H4 (cell line): ENCODE measurements at regions not wholly inside any gene's neighbourhood (a gene's known extent, or its start where the extent isn't known, plus 50 kb on each side); places are given as distances from the start of the nearest gene placed in this dataset.

Experiments used
- DNase-seq: peaks from one replicate; pipeline ENCODE4 v3.0.0-alpha.2; 2015; ENCODE audit warnings: low spot score

DNA sequence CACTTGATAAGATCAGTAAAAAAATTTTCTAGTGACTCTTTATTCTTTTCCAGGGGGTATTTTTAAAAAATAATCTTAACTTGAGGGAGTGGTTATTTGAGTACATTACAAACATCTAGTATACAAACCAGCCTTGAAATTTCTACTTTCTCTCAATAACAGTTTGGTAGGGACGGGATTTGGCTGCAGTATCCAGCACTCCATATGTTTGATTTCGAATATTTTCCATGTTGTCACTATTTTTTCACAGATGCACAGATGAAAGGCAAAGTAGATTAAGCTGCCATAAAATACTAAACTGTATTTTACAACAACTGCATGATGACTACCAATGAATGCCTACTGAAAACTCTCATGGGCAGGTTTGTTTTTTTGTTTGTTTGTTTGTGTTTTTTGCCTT, 225.0 kb downstream of the COX7B2 start:
- no peak for DNase-seq

- DNase-seq = no peak
These were observed 232.7 kb downstream of the COX7B2 start for GRCh38 chr4:46676364-46676763.

DNA sequence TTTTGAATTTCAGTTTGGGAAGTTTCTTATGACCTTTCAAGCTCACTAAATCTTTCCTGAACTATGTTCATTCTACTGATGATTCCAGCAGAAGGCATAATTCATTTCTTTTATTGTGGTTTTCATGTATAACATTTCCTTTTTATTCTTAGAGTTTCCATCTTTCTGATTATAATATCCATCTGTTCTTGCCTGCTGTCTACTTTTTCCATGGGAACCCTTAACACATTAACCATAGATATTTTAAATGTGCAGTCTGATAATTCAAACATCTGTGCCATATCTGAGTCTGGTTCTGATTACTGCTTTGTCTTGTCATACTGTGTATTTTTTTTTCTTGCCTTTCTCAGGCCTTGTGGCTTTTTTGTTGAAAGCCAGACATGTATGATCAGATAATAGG, 234.7 kb downstream of the COX7B2 start:
- no peak for DNase-seq

GRCh38 chr4:46667790-46668189, 241.3 kb downstream of the COX7B2 start:
- DNase-seq = no peak

- DNase-seq = no peak
These were observed 253.0 kb downstream of the COX7B2 start for GRCh38 chr4:46656071-46656470.

- DNase-seq = no peak
These were observed 255.2 kb downstream of the COX7B2 start for GRCh38 chr4:46653842-46654241.

DNA sequence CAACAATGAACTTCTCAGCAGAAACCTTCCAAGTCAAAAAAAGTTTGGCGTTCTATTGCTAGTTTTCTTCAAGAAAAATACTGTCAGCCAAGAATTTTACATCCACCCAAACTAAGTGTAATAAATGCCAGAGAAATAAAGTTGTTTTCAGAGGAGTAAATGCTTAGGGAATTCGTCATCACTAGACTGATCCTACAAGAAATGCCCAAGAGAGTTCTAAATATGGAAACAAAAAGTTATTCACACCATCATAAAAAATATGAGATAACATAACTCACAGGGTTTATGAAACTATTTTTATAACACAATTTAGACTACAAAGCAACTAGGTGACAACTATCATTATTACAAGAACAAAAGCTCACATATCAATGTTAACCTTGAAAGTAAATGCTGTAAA, 259.5 kb upstream of the GABRA2 start:
- DNase-seq = no peak

DNA sequence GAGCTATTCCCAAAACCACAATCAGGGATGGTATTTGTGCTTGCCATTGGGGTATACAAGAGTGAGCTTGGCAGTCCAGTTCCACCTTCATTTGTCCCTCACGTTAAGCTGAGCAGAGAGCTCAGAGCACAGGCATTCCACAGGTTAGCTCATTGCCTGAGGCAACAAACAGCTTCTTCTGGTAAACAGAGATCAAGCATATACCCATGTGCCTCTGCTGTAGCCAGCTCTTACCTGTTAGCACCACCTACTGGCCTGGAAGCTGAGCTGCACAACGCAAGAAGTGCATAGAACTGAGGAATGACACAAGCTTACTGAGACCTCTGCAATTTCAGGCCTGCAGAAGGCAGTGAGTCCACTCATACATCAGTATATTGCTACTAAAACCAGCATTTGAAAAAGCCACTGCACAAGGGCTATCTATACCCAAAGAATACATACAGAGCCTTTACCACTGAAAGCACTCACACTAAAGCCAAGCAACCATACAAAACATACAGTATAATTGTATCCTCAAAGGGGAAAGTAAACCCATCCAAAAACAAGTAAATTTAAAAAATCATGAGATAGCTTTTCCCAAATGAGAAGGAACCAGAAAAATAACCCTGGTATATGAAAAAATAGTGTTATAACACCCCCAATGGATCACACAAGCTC, 258.3 kb upstream of the GABRA2 start:
- DNase-seq = peak; percentile 62

DNA sequence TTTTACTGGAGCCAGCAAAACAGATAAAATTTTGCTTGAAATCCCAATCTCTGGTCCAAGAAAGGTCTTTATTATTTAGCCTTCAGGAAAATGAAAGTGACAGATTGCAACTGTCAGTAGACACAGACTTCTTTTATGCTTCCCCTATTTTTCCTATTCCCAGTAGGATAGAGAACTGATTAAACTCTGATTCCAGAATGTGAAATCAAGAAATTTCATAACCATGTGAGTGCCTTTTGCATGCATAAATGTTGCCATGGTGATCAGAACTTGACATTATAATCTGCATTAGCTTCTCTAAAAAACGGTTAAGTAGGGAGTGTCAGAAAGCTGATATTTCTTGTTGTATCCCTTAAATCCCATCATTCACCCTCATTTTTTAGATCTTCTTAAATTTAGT, 255.2 kb upstream of the GABRA2 start:
- no peak for DNase-seq
